GM21576 (cell line): ENCODE measurements at regions not wholly inside any gene's neighbourhood (a gene's known extent, or its start where the extent isn't known, plus 50 kb on each side); places are given as distances from the start of the nearest gene placed in this dataset.

Source experiments
- ATAC-seq: cut with Tn5 transposase; IDR thresholded peaks from one replicate; pipeline ENCODE4 v1.9.1; 2021; ENCODE audit warnings: mild to moderate bottlenecking, moderate library complexity; ENCODE audit not compliant: unreplicated experiment

DNA sequence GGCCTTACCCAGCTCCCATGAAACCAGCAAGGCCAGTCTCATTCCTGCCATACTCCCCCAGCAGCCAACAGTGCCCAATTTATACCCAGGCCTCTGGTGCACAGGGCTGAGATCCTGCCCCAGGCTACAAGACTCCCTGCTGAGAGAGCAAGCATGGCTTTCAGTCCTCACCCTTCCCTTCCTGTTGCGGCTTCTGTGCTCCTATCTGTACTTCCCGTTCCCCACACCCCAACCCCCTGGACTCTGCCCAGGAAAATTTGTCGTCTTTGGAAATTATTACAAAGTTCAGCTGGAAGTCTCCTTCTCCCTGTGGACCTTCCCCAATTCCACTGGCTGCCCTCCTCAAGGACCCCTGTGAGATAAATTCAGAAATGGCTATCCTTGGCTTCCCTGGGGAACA lies 84.1 kb upstream of the GK2 start:
- no peak for ATAC-seq

DNA sequence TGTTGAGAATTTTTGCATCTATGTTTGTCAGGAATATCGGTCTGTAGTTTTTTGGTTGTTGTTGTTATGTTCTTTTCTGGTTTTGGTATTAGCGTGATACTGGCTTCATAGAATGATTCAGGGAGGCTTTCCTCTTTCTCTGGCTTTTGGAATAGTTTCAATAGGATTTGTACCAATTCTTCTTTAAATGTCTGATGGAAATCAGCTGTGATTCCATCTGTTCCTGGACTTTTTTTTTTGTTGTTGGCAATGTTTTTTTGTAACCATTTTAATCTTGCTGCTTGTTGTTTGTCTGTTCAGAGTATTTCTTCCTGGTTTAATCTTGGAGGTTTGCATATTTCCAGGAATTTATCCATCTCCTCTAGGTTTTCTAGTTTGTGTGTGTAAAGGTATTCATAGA lies 81.5 kb upstream of the GK2 start:
- no peak for ATAC-seq

- ATAC-seq: no peak
These were observed 68.2 kb upstream of the GK2 start for GRCh38 chr4:79476196-79476595.

- no peak for ATAC-seq
These were observed 65.4 kb upstream of the GK2 start for GRCh38 chr4:79473439-79473724.

DNA sequence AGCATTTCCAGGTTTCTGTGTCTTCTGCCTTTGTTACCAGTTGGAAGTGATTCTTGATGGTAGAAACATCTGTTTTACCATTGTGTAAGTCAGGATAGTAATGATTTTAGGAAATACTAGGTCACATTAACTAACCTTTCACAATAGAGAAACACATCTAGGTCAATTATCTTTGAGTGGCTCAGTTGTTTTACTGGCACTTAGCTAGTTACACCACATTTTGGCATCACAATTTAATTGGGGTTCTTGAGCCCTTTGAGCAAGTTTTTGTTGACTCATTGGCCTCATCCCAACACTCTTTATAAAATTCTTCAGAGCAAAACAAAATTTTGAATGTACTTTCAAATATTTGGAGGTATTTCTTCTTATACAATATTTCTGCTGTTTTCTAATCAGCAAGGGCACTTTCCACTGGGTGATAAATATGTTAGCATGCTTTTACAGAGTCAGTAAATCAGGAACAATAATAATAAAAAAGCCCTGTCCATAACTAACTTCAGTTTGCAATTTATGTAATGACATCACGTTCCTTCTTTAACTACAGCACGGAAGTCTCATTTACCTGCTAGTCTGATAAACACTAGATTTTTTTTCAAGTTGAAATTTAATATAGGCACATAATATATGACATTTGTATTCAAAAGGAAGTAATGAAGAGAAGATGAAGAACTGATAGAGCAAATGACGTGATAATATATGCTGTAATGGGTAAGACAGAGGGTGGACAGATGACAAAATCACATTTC lies 64.8 kb upstream of the GK2 start:
- no peak for ATAC-seq

DNA sequence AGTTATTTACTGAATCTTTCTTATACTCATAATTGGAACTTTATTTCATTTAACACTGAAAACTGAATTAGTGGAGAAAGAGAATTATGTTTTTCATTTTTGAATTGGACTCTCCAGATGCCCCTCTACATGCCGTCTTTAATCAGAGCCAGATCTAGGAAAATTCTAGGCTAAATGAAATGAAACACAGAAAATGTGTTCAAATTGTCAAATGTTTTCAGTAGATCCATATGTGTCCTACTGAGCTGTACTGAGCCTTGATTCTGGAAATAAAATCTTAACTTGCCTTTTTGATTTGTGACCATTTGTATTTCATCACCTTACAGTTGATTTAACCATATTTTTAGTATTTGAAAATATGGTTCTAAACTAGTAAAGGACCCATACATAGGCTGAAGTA lies 64.0 kb upstream of the GK2 start:
- no peak for ATAC-seq

- no peak for ATAC-seq
These were observed 63.3 kb upstream of the GK2 start for GRCh38 chr4:79471309-79471708.

GRCh38 chr4:79467246-79467932 lies 59.4 kb upstream of the GK2 start:
- ATAC-seq: no peak

GRCh38 chr4:79466621-79467020 lies 58.6 kb upstream of the GK2 start:
- no peak for ATAC-seq
